H1 (cell line): ENCODE measurements at regions not wholly inside any gene's neighbourhood (a gene's known extent, or its start where the extent isn't known, plus 50 kb on each side); places are given as distances from the start of the nearest gene placed in this dataset.

Experiments
- CTCF ChIA-PET: fragments of 300-600 bp; sonication (Branson Sonifier 250); formaldehyde crosslinking; loops from one replicate; lab custom pipeline; 2021; ENCODE audit not compliant: partially characterized antibody; lab: Charles Lee
- POLR2A ChIA-PET: fragments of 300-600 bp; sonication (Branson Sonifier 250); formaldehyde crosslinking; loops from one replicate; lab custom pipeline; 2021; ENCODE audit warnings: inconsistent platforms; ENCODE audit not compliant: partially characterized antibody; lab: Charles Lee
- DNase-seq, 2 experiments: peaks; one replicate each; pipeline versions ENCODE4 v3.0.0 to v3.0.0-alpha.2; 2010 to 2022; ENCODE audit warnings: low spot score in 2 of 2, low read depth in 1 of 2, mixed read lengths in 1 of 2
- FAIRE-seq: peaks from 2 replicates; lab custom pipeline; 2011; peaks lifted over from hg19 to GRCh38; lab: Jason Lieb, UNC
- H2AFZ ChIP-seq: 2 replicates; pipeline ENCODE4 v1.8.1; 2012; ENCODE audit warnings: low read length, inconsistent platforms
- H2AK5ac ChIP-seq: 2 replicates; pipeline ENCODE4 v1.6.1; 2013; ENCODE audit warnings: low read depth, low read length
- H2BK120ac ChIP-seq: replicated peaks from 2 replicates; pipeline ENCODE3; 2013; ENCODE audit warnings: low read depth, low read length, inconsistent platforms
- H2BK12ac ChIP-seq: 2 replicates; pipeline ENCODE4 v1.6.1; 2013; ENCODE audit warnings: low read depth, low read length
- H2BK15ac ChIP-seq: 2 replicates; pipeline ENCODE4 v1.6.1; 2013; ENCODE audit warnings: low read length
- H2BK20ac ChIP-seq: 2 replicates; pipeline ENCODE4 v1.6.1; 2013; ENCODE audit warnings: low read length
- H2BK5ac ChIP-seq: 2 replicates; pipeline ENCODE4 v1.6.1; 2013; ENCODE audit warnings: low read depth, low read length
- H3K14ac ChIP-seq: 2 replicates; pipeline ENCODE4 v1.6.1; 2013; ENCODE audit warnings: inconsistent platforms; ENCODE audit not compliant: insufficient read length
- H3K18ac ChIP-seq: 2 replicates; pipeline ENCODE4 v1.6.1; 2013; ENCODE audit warnings: low read length; ENCODE audit errors: extremely low read depth
- H3K23ac ChIP-seq: 2 replicates; pipeline ENCODE4 v1.6.1; 2013; ENCODE audit warnings: inconsistent platforms; ENCODE audit not compliant: insufficient read length
- H3K23me2 ChIP-seq: 2 replicates; pipeline ENCODE4 v1.6.1; 2013; ENCODE audit warnings: low read depth, low read length
- H3K27ac ChIP-seq: 2 replicates; pipeline ENCODE4 v1.6.1; 2011; ENCODE audit warnings: low read depth, low read length, inconsistent platforms
- H3K27me3 ChIP-seq, 4 experiments: replicated peaks in 1 of 4; 1 replicate in 1 of 4; 2 replicates in 3 of 4; pipeline versions ENCODE4 v1.6.1 to v1.8.1; 2011 to 2013; ENCODE audit warnings: low read length in 3 of 4, mild to moderate bottlenecking in 3 of 4, inconsistent platforms in 2 of 4, mixed read lengths in 2 of 4, moderate library complexity in 1 of 4; ENCODE audit not compliant: control insufficient read depth in 3 of 4, insufficient read depth in 3 of 4; ENCODE audit errors: extremely low read depth in 1 of 4
- H3K36me3 ChIP-seq, 4 experiments: 2 replicates each; pipeline versions ENCODE4 v1.6.1 to v1.8.1; 2011 to 2013; ENCODE audit warnings: mild to moderate bottlenecking in 4 of 4, low read length in 3 of 4, moderate library complexity in 2 of 4, control low read depth in 1 of 4, inconsistent platforms in 1 of 4; ENCODE audit not compliant: insufficient read depth in 4 of 4, control insufficient read depth in 2 of 4
- H3K4ac ChIP-seq: replicated peaks from 2 replicates; pipeline ENCODE3; 2013; ENCODE audit warnings: low read length, low read depth, mixed read lengths, inconsistent platforms; ENCODE audit not compliant: insufficient read length
- H3K4me1 ChIP-seq, 4 experiments: replicated peaks in 1 of 4; 1 replicate in 1 of 4; 2 replicates in 3 of 4; pipeline versions ENCODE4 v1.6.1 to v1.8.1; 2011 to 2013; ENCODE audit warnings: low read length in 3 of 4, inconsistent platforms in 2 of 4, mixed read lengths in 1 of 4; ENCODE audit not compliant: insufficient read depth in 4 of 4, control insufficient read depth in 3 of 4
- H3K4me2 ChIP-seq, 2 experiments: 2 replicates each; pipeline versions ENCODE4 v1.6.1 to v1.8.1; 2011 to 2013; ENCODE audit warnings: low read depth in 2 of 2, low read length in 2 of 2, control low read depth in 1 of 2, inconsistent platforms in 1 of 2, mild to moderate bottlenecking in 1 of 2; ENCODE audit not compliant: insufficient read depth in 1 of 2
- H3K4me3 ChIP-seq, 4 experiments: fragments of 200-600, 300-600 bp in 1 of 4; sonication (generic), shearing (Covaris generic), sonication (Bioruptor Twin) in 1 of 4; 2 replicates each; pipeline versions ENCODE4 v1.5.1 to v1.8.1; 2011 to 2016; ENCODE audit warnings: low read length in 4 of 4, low read depth in 3 of 4, control low read depth in 2 of 4, inconsistent platforms in 2 of 4, mild to moderate bottlenecking in 2 of 4, mixed read lengths in 1 of 4, moderate library complexity in 1 of 4; ENCODE audit not compliant: insufficient read depth in 2 of 4; ENCODE audit errors: extremely low read depth in 1 of 4
- H3K56ac ChIP-seq: replicated peaks from 2 replicates; pipeline ENCODE3; 2013; ENCODE audit warnings: low read depth, mild to moderate bottlenecking, mixed read lengths, low read length, inconsistent platforms; ENCODE audit not compliant: insufficient read length
- H3K79me1 ChIP-seq: 2 replicates; pipeline ENCODE4 v1.6.1; 2013; ENCODE audit warnings: low read depth, low read length, control low read depth
- H3K79me2 ChIP-seq, 2 experiments: 2 replicates each; pipeline versions ENCODE4 v1.6.1 to v1.8.1; 2012 to 2013; ENCODE audit warnings: low read length in 2 of 2, mild to moderate bottlenecking in 2 of 2, inconsistent platforms in 1 of 2; ENCODE audit not compliant: insufficient read depth in 2 of 2, control insufficient read depth in 1 of 2
- H3K9ac ChIP-seq, 4 experiments: replicated peaks in 1 of 4; 1 replicate in 1 of 4; 2 replicates in 3 of 4; pipeline versions ENCODE4 v1.6.1 to v1.8.1; 2011 to 2013; ENCODE audit warnings: low read depth in 3 of 4, low read length in 3 of 4, control low read depth in 2 of 4, mild to moderate bottlenecking in 2 of 4, moderate library complexity in 2 of 4, inconsistent platforms in 1 of 4; ENCODE audit errors: extremely low read depth in 1 of 4
- H3K9me3 ChIP-seq, 2 experiments: 2 replicates each; pipeline versions ENCODE4 v1.6.1 to v1.8.1; 2012 to 2013; ENCODE audit warnings: mild to moderate bottlenecking in 2 of 2, moderate library complexity in 2 of 2, control low read depth in 1 of 2, inconsistent platforms in 1 of 2, low read depth in 1 of 2, low read length in 1 of 2, mixed read lengths in 1 of 2; ENCODE audit not compliant: insufficient read depth in 2 of 2
- H4K20me1 ChIP-seq, 2 experiments: replicated peaks in 1 of 2; 2 replicates each; pipeline versions ENCODE3 to v1.8.1; 2011 to 2013; ENCODE audit warnings: inconsistent platforms in 2 of 2, low read length in 2 of 2, mild to moderate bottlenecking in 1 of 2; ENCODE audit not compliant: insufficient read depth in 2 of 2, control insufficient read depth in 1 of 2
- H4K5ac ChIP-seq: 2 replicates; pipeline ENCODE4 v1.6.1; 2013; ENCODE audit warnings: low read length, low read depth, mixed read lengths, inconsistent platforms; ENCODE audit not compliant: insufficient read length
- H4K8ac ChIP-seq: 2 replicates; pipeline ENCODE4 v1.8.0; 2013; ENCODE audit warnings: mild to moderate bottlenecking, moderate library complexity, low read length, inconsistent platforms; ENCODE audit not compliant: insufficient read depth; ENCODE audit errors: extremely low read depth
- H4K91ac ChIP-seq: replicated peaks from 2 replicates; pipeline ENCODE3; 2013; ENCODE audit warnings: low read length, mixed read lengths, inconsistent platforms; ENCODE audit not compliant: insufficient read length
- ATF2 ChIP-seq: IDR thresholded peaks from 2 replicates; pipeline ENCODE4 v1.6.1; 2012; ENCODE audit warnings: low read length, inconsistent platforms
- EP300 ChIP-seq, 2 experiments: IDR thresholded peaks; 1 replicate in 1 of 2; 2 replicates in 1 of 2; pipeline ENCODE4 v1.6.1; 2011 to 2012; ENCODE audit warnings: low read depth in 2 of 2, low read length in 2 of 2, mild to moderate bottlenecking in 2 of 2, borderline replicate concordance in 1 of 2, inconsistent platforms in 1 of 2, moderate library complexity in 1 of 2
- SRF ChIP-seq: IDR thresholded peaks from 2 replicates; pipeline ENCODE4 v1.6.1; 2011; ENCODE audit warnings: mild to moderate bottlenecking, low read depth, low read length, moderate library complexity
- WGBS, 2 experiments: shearing (Covaris generic) in 1 of 2; methylation state at CpG; one replicate each; pipeline versions ENCODE4 v1.1.6 to v1.1.7; 2013 to 2015; ENCODE audit warnings: low lambda C conversion rate in 2 of 2, mixed read lengths in 2 of 2, inconsistent platforms in 1 of 2, low coverage in 1 of 2, missing lambda C conversion rate in 1 of 2; ENCODE audit not compliant: insufficient replicate concordance in 2 of 2, insufficient coverage in 1 of 2, insufficient read length in 1 of 2; ENCODE audit errors: extremely low coverage in 1 of 2, missing lambda C conversion rate in 1 of 2; 5-methylcytosine and 5-hydroxymethylcytosine counted together

DNA sequence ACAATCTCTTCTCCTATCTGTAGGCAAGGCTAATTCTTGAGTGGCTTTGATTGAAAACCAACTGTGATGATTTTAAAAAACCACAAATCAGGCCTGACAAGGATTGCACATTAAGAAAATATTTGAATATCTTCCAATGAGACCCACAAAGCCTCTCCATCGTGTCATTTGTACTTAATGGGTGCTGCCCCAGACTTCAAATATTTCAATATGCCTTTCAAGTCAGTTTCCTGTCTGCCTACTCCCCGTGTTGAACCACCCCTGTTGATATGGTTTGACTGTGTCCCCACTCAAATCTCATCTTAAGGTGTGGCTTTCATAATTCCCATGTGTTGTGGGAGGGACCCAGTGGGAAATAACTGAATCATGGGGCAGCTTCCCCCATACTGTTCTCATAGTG is 159.7 kb upstream of the EGLN3 start:
- no peak overlapping the region for H4K91ac ChIP-seq
- H2AK5ac ChIP-seq: no peak overlapping the region
- H3K23me2 ChIP-seq: no peaks in the 10 kb centered on the region
- H3K79me1 ChIP-seq: no peaks in the 10 kb centered on the region
- ChIA-PET CTCF (interaction anchor here (0.9 kb wide), 1 partner anchor 214 kb away, joined by 3 read pairs; no protein-coding TSS in a partner anchor), POLR2A (no interaction called here)
- H3K23ac ChIP-seq: no peak overlapping the region
- no peaks in the 10 kb centered on the region for H3K36me3 ChIP-seq
- H2BK20ac ChIP-seq: no peak overlapping the region
- no peak for DNase-seq
- no peaks in the 10 kb centered on the region for H3K27me3 ChIP-seq
- H4K20me1 ChIP-seq: no peaks in the 10 kb centered on the region
- no peak overlapping the region for H3K18ac ChIP-seq
- 93% methylated on average over 2 of the region's 2 CpGs; no CpG with 5 or more reads in 1 of the 2 experiments for WGBS, 2 experiments
- no peak overlapping the region for H2AFZ ChIP-seq
- no peak overlapping the region for H2BK15ac ChIP-seq
- no peak overlapping the region for H3K4me2 ChIP-seq
- no peaks in the 10 kb centered on the region for H3K4me1 ChIP-seq
- H4K5ac ChIP-seq: no peak overlapping the region
- no peak overlapping the region for H4K8ac ChIP-seq
- H3K9me3 ChIP-seq: no peaks in the 10 kb centered on the region
- no peak for FAIRE-seq
- H2BK12ac ChIP-seq: no peak overlapping the region
- H3K4me3 ChIP-seq: no peak overlapping the region
- H3K79me2 ChIP-seq: no peaks in the 10 kb centered on the region
- no peak overlapping the region for H3K27ac ChIP-seq
- H3K56ac ChIP-seq: no peak overlapping the region
- no peak overlapping the region for H2BK120ac ChIP-seq
- H3K9ac ChIP-seq: no peak overlapping the region
- TF ChIP-seq SRF (no peak), EP300 (IDR thresholded peaks at IDR 0.05; ENCODE audit: borderline replicate concordance in 1 of 2, low read depth in 2 of 2, low read length in 2 of 2) (no peak), ATF2 (no peak)
- no peak overlapping the region for H3K4ac ChIP-seq
- no peak overlapping the region for H3K14ac ChIP-seq
- H2BK5ac ChIP-seq: no peak overlapping the region
